ENCODE measurements at regions not wholly inside any gene's neighbourhood (a gene's known extent, or its start where the extent isn't known, plus 50 kb on each side); places are given as distances from the start of the nearest gene placed in this dataset.

GRCh38 chr15:92268900-92269299 lies 124.8 kb upstream of the ST8SIA2 start:
- TF ChIP-seq CTCF (IDR thresholded peaks at IDR 0.05): no peak
- intact Hi-C loops (cut with DNase I): no loop called here
- Histone ChIP-seq H3K27me3 (no peaks in the 10 kb centered on the region), H3K9me3 (no peaks in the 10 kb centered on the region), H3K36me3 (no peaks in the 10 kb centered on the region), H3K27ac (no peak overlapping the region), H3K4me1 (no peaks in the 10 kb centered on the region), H3K4me3 (no peak overlapping the region)
- DNase-seq (peak in 1 of 4 donors; percentile 26), ATAC-seq (peak; percentile 38)

- Histone ChIP-seq H3K4me3 (no peak overlapping the region), H3K9me3 (no peaks in the 10 kb centered on the region), H3K27me3 (no peaks in the 10 kb centered on the region), H3K36me3 (no peaks in the 10 kb centered on the region), H3K4me1 (no peaks in the 10 kb centered on the region), H3K27ac (no peak overlapping the region)
- ATAC-seq (no peak), DNase-seq (no peak)
- TF ChIP-seq CTCF (IDR thresholded peaks at IDR 0.05): no peak
- intact Hi-C loops (cut with DNase I): no loop called here
These were observed 122.5 kb upstream of the ST8SIA2 start for GRCh38 chr15:92271179-92271578.

GRCh38 chr15:92272106-92272505 lies 121.6 kb upstream of the ST8SIA2 start:
- Histone ChIP-seq H3K27ac (no peak overlapping the region), H3K27me3 (no peaks in the 10 kb centered on the region), H3K4me1 (no peaks in the 10 kb centered on the region), H3K4me3 (no peak overlapping the region), H3K9me3 (no peaks in the 10 kb centered on the region), H3K36me3 (no peaks in the 10 kb centered on the region)
- DNase-seq (no peak), ATAC-seq (no peak)
- intact Hi-C loops (cut with DNase I): no loop called here
- TF ChIP-seq CTCF (IDR thresholded peaks at IDR 0.05): no peak

GRCh38 chr15:92273286-92273685 lies 120.4 kb upstream of the ST8SIA2 start:
- H3K36me3 ChIP-seq: no peaks in the 10 kb centered on the region
- no peaks in the 10 kb centered on the region for H3K9me3 ChIP-seq
- TF ChIP-seq CTCF (IDR thresholded peaks at IDR 0.05): no peak
- no peaks in the 10 kb centered on the region for H3K4me1 ChIP-seq
- no peak overlapping the region for H3K27ac ChIP-seq
- no peak for ATAC-seq
- no peak for DNase-seq
- no peak overlapping the region for H3K4me3 ChIP-seq
- no peaks in the 10 kb centered on the region for H3K27me3 ChIP-seq
- intact Hi-C loops (cut with DNase I): no loop called here

GRCh38 chr15:92273723-92274122 lies 120.0 kb upstream of the ST8SIA2 start:
- no peaks in the 10 kb centered on the region for H3K27me3 ChIP-seq
- no peak overlapping the region for H3K4me3 ChIP-seq
- H3K9me3 ChIP-seq: no peaks in the 10 kb centered on the region
- H3K36me3 ChIP-seq: no peaks in the 10 kb centered on the region
- no peak for DNase-seq
- intact Hi-C loops (cut with DNase I): no loop called here
- no peak for TF ChIP-seq CTCF (IDR thresholded peaks at IDR 0.05)
- H3K27ac ChIP-seq: no peak overlapping the region
- H3K4me1 ChIP-seq: no peaks in the 10 kb centered on the region
- no peak for ATAC-seq

Measured in left lung (tissue), 4 donors.